Right lobe of liver (tissue), 4 donors: ENCODE measurements at regions not wholly inside any gene's neighbourhood (a gene's known extent, or its start where the extent isn't known, plus 50 kb on each side); places are given as distances from the start of the nearest gene placed in this dataset.

Source experiments
- POLR2A ChIP-seq: fragments of 450-650 bp; IDR thresholded peaks from one replicate; pipeline ENCODE4 v1.6.1; 2017; ENCODE audit warnings: antibody characterized with exemption, mild to moderate bottlenecking
- TF ChIP-seq, protein P1 (sequence below), 4 donors: fragments of 200-600 bp in 3 of 4; fragments of 450-650 bp in 1 of 4; IDR thresholded peaks; one replicate each; pipeline versions ENCODE4 v1.5.1 to v1.8.0; 2016 to 2022; ENCODE audit warnings: antibody characterized with exemption in 4 of 4, mild to moderate bottlenecking in 2 of 4
- donor health status: DM: no; HTN: no; CAD: no.
- donor health status: DM: no; HTN: no; CAD: no.
- donor health status: DM: no; HTN: yes; CAD: no.

DNA sequence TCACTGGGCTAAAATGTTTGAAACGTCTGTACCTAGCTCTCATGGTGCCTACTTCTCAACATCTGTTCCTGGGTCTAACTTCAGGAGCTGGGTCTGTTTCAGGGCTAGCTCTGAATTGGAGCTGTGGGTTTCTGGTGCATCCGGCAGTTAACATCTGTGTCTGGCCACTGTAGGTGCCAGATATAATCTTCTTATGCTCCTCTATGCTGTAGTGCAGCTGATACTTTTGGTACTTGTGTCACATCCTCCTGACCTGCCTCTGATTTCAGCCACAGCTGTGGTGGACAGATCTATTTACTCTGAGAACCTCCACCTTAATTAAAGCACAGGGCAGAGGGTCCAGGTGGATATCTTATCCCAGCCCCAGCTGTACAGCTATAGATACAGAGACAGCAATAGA, 496.5 kb upstream of the CDH11 start:
- TF ChIP-seq, protein P1, sequence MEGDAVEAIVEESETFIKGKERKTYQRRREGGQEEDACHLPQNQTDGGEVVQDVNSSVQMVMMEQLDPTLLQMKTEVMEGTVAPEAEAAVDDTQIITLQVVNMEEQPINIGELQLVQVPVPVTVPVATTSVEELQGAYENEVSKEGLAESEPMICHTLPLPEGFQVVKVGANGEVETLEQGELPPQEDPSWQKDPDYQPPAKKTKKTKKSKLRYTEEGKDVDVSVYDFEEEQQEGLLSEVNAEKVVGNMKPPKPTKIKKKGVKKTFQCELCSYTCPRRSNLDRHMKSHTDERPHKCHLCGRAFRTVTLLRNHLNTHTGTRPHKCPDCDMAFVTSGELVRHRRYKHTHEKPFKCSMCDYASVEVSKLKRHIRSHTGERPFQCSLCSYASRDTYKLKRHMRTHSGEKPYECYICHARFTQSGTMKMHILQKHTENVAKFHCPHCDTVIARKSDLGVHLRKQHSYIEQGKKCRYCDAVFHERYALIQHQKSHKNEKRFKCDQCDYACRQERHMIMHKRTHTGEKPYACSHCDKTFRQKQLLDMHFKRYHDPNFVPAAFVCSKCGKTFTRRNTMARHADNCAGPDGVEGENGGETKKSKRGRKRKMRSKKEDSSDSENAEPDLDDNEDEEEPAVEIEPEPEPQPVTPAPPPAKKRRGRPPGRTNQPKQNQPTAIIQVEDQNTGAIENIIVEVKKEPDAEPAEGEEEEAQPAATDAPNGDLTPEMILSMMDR (IDR thresholded peaks at IDR 0.05) = no peak
- no peak for TF ChIP-seq POLR2A
